ENCODE measurements at regions not wholly inside any gene's neighbourhood (a gene's known extent, or its start where the extent isn't known, plus 50 kb on each side); places are given as distances from the start of the nearest gene placed in this dataset.

GRCh38 chr12:125687820-125688219 is 622.6 kb downstream of the AACS start:
- no peak for DNase-seq

- no peak for DNase-seq
Observed at GRCh38 chr12:125688223-125688622, 623.0 kb downstream of the AACS start.

- DNase-seq, result no peak
Observed at GRCh38 chr12:125688881-125689280, 623.6 kb downstream of the AACS start.

DNA sequence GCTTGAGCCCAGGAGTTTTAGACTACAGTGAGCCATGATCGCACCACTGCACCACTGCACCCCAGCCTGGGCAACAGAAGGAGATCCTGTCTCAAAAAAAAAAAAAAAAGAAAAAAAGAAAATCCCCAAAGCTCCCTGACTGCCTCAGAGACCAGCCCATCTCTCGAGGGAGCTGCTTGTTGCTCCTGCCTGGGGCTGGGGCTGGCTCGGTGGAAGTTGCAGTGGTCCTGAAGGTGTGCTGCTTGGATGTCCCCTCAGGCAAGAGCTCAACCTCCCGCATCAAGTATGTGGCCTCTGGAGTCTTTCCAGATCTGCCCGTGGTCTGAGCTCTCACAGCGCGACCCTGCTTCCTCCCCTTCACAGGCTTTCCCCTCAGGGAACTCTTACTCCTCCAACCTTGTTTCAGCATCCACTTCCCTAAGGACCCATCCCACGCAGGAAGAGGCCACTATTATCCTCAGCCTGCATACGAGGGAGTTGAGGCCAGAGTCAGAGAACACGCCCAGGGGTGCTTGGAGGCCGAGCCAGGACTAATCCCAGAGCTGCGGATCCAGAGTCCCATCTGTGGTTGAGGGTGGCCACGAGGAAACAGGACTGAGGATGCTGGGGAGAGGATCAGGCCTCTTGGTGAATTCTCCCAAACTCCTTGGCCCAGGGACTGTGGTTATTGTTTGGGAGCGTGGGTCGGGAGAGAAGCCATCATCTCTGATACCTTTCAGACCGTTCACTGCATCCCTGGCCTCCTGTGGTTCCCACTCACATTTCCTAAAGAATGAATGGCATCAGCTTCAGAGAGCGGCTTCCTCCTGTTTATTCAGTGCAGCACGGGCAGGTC is 624.6 kb downstream of the AACS start:
- DNase-seq, result no peak

GRCh38 chr12:125690841-125691240 is 625.6 kb downstream of the AACS start:
- no peak for DNase-seq

- DNase-seq, result no peak
Observed at GRCh38 chr12:125696054-125696453, 630.8 kb downstream of the AACS start.

DNA sequence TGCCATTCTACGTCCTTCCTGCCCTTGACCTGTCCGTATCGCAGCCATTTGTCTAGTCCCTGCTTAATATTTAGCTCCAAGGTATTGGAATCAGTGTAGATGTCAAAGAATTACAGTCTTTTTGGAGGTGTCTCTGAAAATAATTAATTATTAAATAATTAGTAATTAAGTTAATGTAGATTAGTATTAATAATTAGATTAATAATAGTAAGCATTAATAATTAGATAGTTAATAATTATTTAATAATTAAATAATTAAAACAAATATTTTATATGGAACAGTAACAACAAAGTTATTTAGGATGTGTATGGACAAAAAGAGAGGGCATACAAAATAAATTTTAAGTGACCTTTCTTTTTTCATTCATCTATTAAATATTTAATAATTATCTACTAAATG is 639.6 kb downstream of the AACS start:
- no peak for DNase-seq

GRCh38 chr12:125720961-125721360 is 655.7 kb downstream of the AACS start:
- DNase-seq, result no peak

DNA sequence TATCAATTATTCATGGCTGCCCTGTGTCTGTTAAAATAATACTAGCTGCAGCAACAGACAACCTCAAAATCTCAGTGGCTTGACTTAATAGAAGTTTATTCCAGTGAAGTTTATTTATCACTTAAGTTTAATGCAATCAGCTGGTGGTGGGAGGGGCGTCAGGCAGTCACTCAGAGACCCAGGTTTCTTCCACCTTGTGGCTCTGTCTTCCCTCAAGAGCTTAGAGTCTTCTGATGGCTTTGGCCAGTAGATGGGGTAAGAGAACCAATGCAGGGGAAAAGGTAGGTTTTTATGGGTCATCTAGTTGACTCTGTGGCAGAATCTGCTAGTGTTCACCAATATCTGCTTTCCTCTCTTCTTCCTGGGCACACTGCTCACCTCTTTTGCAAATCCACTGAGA is 668.9 kb downstream of the AACS start:
- DNase-seq, result no peak

GRCh38 chr12:125738211-125738610 is 673.0 kb downstream of the AACS start:
- no peak for DNase-seq

- no peak for DNase-seq
Observed at GRCh38 chr12:125742413-125742812, 677.2 kb downstream of the AACS start.

DNA sequence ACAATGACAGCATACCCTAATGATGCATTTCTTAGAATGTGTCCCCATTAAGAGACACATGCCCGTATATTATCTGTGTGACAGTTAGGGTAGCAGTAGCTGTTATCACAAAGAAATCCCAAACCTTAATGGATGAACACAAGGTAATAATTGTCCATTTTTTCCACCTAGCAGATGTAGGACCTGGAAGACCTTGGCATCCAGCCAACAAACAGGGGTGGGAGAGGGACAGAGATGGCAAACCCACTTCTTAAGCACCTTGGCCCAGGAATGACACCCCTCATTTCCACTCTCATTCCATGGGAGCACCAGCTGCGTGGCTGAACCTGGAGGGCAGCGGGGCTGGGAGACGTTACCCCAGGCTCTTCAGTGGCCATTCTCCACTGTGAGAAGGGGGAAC is 679.0 kb downstream of the AACS start:
- no peak for DNase-seq

DNA sequence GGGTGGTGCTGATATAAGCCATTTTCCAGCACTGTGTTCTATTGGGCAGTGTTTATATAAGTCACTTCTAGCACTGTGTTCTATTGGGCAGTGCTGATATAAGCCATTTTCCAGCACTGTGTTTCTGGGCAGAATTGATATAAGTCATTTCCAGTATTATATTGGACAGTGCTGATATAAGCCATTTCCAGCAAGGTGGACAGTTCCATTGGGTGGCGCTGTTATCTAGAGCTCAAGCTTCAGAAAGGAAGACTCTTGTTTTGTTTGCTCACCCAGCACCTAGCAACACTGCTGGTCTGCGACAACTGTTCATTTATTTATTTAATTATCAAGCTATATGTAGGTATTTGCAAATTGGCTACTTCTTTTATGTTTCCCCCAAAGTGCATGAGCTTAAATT is 690.3 kb downstream of the AACS start:
- no peak for DNase-seq

- DNase-seq, result no peak
Observed at GRCh38 chr12:125766091-125766490, 700.9 kb downstream of the AACS start.

DNA sequence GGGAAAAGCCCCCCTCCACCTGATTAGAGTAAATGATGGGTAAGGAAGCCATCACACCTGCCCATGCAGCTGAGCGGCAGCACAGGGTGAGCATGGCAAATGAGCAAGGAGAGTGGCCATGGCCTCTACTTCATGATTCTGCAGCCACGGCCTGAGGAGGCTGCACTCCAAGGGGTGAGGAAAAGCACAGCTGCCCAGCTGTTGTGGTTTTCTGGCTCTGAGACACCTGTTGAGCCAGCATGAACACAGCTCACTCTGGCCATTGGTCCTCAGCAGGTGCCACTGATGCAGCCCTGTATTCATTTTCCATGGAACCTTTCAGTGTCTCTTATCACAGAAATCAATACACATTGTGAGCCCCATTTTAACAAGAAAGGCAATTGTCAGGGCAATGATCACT is 707.2 kb downstream of the AACS start:
- no peak for DNase-seq

DNA sequence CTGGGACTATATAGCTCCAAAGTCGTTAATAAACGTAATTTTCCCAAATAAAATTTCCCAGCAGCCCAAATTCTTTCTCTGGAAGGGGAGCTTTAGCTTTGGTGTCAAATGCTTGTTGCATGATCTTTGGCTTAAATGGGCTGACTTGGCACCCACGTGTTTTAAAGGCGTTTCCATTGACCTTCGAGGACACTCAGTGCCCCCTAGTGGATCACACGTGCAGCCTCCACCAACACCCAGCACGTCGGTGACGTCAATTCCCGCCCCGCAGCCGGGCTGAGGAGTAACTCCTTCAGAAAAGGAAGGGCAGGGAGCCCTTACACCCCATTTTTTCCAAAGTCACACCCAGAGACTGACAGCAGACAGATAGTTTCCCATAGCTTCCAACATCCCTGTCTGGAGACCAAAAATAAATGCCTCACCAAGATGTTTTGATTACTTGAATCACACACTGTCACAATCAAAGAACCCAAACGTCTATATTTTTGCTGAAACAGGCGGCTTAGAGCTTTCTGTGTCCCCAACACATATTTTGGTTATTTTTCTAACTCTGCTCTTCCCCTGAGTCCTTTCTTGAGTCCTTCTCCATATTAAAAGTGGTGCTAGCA is 707.9 kb downstream of the AACS start:
- DNase-seq, result no peak

DNA sequence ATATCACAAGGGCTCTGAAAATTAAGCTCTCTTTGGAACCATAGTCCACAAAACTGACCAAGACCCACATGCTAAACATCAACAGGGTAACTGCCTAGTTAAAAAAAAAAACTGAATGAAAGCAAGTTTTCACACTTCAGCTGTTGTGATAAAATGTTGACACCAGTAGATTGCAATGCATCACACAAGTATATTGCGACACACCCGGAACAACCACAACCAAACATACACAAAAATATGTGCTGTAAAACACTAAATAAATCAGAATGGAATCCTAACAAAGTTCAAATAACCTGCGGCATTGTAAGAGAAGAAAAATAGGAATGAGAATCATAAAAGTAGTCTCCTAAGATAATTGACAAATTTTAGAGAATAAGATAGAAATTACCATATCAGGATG is 710.3 kb downstream of the AACS start:
- DNase-seq, result no peak

- DNase-seq, result no peak
Observed at GRCh38 chr12:125776212-125776611, 711.0 kb downstream of the AACS start.

DNA sequence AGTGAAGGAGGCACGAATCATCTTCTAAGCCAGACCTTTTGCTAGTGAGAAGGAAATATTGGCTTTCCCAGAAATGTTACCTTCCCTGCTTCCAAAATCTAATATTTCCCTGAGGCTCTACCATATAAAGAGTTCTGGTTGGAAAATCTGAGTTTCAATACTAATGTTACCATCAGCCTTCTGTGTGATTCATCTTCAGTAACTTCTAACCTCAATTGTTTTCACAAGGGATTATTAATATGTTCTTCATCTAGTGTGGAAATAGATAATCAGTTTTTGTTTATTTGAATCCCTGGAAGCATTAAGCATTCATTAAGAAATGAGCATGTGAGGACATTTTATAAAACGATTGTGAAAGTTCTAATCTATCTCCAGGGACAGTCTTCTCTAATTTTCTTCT is 720.9 kb downstream of the AACS start:
- no peak for DNase-seq

DNA sequence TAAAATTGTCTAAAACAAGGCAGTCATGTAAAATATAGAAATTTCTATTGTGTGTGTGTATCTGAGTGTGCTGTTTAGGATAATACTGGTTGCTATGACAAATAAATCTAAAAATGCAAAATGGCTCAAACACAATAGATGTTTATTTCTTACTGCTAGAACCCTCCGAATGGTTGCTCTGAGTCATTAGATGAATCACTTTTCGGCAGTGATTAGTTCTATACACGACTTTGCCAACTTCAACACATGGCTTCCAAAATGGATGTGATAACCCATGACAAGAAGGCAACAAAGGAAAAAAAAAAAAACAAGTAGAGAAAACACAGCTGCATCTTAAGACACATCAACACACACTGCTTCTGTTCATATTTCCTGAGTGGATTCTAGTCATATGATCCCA is 729.2 kb downstream of the AACS start:
- no peak for DNase-seq

DNA sequence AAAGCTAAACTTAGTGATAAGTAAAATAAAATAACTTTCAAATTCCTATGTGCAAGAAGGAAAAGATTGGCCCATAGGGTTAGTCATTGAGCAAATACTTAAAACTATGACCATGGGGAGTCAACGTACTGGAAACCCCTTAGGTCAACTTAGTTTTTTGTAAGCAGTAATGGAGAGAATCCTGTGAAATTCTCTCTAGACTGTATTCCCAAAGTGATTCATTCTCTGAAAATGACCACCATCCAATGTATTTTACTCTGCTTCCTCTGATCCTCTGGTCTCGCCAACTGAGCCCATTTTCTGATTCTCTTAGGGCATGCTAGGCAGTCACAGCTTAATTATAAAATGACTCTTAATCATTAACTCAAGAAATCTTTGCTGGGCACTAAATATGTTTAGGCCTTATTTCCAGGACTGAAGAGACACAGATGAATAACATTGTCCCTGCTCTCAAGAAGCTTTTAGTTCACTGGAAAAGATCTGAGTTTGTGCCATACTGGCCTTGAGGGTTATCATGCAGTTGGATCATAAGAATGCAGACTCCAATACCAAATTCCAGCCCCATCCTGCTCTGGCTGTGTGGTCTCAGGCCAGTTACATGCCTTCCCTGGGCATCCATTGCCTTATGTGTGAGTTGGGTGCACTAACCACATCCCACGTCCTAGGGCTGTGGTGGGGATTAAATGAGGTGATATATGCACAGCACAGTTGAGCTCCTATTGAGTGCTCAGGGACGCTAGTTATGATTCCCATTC is 732.4 kb downstream of the AACS start:
- no peak for DNase-seq

DNA sequence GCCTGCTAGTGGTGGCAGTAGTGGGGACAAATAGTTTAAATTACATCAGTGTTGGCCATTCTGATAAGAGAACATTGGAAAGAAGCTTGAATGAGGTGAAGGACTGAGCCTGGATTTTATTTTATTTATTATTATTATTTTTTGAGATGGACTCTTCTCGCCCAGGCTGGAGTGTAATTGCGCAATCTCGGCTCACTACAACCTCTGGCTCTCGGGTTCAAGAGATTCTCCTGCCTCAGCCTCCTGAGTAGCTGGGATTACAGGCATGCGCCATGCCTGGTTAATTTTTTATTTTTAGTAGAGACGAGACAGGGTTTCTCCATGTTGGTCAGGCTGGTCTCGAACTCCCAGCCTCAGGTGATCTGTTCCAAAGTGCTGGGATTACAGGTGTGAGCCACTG is 739.4 kb downstream of the AACS start:
- DNase-seq, result no peak

GRCh38 chr12:125824276-125824675 is 759.0 kb downstream of the AACS start:
- DNase-seq, result no peak

GRCh38 chr12:125835852-125836251 is 770.6 kb downstream of the AACS start:
- no peak for DNase-seq

All from DMS79 (cell line).